Activated naive CD8-positive, alpha-beta T cell treated with anti-CD3 and anti-CD28 coated beads for 36 hours (primary cell): ENCODE measurements at regions not wholly inside any gene's neighbourhood (a gene's known extent, or its start where the extent isn't known, plus 50 kb on each side); places are given as distances from the start of the nearest gene placed in this dataset.
A peak's percentile ranks its signal among the peaks of the same experiment; 100 is the strongest.

Experiments used
- DNase-seq: peaks from one replicate; pipeline ENCODE4 v3.0.0; 2021
- H3K27ac Mint-ChIP-seq: one replicate; pipeline ENCODE4 v1.8.0; 2022; ENCODE audit warnings: mild to moderate bottlenecking, moderate library complexity, mixed read lengths
- H3K27me3 Mint-ChIP-seq: one replicate; pipeline ENCODE4 v1.8.0; 2022; ENCODE audit warnings: mild to moderate bottlenecking, mixed read lengths
- H3K36me3 Mint-ChIP-seq: one replicate; pipeline ENCODE4 v1.8.0; 2021; ENCODE audit warnings: mild to moderate bottlenecking, mixed read lengths
- H3K4me1 Mint-ChIP-seq: one replicate; pipeline ENCODE4 v1.8.0; 2021; ENCODE audit warnings: mixed read lengths
- H3K4me3 Mint-ChIP-seq: one replicate; pipeline ENCODE4 v1.8.0; 2022; ENCODE audit warnings: mild to moderate bottlenecking, moderate library complexity, mixed read lengths
- H3K9me3 Mint-ChIP-seq: one replicate; pipeline ENCODE4 v1.8.0; 2022; ENCODE audit warnings: mixed read lengths

DNA sequence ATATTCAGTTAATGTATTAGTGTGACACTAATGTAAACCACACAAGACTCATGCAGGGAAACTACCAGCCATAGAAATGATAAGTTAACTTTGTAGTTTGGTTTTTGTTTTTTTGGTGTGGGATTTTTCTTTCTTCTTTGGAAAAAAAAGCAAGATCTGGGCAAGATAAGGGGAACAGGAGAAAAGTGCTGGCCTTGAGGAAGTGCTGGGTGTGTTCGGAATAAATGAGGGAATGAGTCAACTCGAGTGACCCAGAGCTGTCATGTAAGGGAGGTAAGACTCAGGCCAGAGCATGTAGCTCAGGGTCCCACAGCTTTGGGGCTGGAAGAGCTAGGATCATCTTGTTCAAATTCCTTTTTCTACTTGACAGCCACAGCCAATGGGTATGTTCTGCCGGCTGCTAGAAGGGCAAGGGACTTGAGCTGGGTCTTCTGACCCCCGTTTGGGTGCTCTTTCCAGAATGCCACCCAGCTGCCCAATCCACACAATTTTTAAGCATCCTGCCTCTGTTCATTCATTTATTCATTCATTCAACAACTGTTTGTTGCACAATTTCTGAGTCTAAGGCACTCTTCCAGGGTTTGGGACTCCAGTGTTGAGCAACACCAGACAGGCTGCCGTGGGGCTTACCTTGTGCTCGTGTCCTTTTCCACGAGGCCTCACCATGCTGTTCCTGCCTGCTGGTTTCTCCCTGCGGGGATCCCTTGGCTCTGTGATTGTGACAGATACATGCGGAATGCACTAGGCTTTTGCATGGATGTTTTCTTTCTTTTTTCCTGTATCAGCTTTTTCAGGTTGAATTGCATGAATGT is 54.5 kb downstream of the CLDN34 start:
- Mint-ChIP-seq H3K4me3 (no peak overlapping the region), H3K36me3 (peaks cover 11% of the 10 kb centered on the region), H3K4me1 (peaks cover 15% of the 10 kb centered on the region), H3K27me3 (no peaks in the 10 kb centered on the region), H3K9me3 (no peaks in the 10 kb centered on the region), H3K27ac (no peak overlapping the region)
- DNase-seq: no peak

DNA sequence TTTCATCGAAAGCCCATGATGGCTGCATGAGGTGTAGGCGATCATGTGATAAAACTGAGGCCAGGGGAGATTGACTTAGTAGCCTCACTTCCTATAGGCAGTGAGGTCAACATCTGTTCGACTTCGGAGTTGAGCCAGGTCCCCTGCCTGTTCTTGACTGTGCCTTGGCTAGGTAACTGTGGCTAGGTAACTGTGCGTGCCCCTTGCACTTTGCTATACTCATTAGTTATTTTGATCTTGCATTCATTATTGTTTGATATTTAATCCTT is 55.0 kb downstream of the CLDN34 start:
- H3K9me3 Mint-ChIP-seq: no peaks in the 10 kb centered on the region

DNA sequence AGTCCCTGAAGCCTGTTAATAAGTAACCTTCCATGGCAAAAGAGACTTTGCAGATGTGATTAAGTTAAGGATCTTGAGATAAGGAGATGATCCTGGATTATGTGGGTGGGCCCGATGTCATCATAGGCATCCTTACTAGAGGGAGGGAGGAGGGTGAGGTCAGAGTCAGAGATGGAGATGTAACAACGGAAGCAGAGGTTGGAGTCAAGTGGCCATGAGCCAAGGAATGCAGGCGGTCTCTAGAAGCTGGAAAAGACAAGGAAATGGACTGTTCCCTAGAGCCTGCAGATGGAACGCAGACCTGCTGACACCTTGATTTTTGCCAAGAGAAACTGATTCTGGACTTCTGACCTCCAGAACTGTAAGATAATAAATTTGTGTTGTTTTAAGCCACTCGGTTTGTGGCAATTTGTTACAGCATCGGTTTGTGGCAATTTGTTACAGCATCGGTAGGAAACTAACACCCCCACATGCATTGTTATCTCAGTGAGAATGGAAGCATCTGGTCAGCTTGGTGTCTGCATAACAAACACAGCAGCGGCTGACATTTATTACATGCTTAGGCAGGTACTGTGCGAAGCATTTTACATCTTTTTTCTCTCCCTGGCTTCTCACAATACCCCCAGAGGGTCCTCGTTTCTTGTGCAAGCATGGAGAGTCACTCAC is 55.6 kb downstream of the CLDN34 start:
- Mint-ChIP-seq H3K27me3 (no peaks in the 10 kb centered on the region), H3K27ac (no peak overlapping the region)

More for the DNA sequence above, 55.0 kb downstream of the CLDN34 start:
- no peak overlapping the region for H3K27ac Mint-ChIP-seq
- H3K27me3 Mint-ChIP-seq: no peaks in the 10 kb centered on the region
- H3K36me3 Mint-ChIP-seq: peaks cover 6% of the 10 kb centered on the region
- no peak for DNase-seq
- peaks cover 12% of the 10 kb centered on the region for H3K4me1 Mint-ChIP-seq
- H3K4me3 Mint-ChIP-seq: no peak overlapping the region

GRCh38 chrX:10023821-10024220 is 56.7 kb downstream of the CLDN34 start:
- no peak overlapping the region for H3K4me3 Mint-ChIP-seq
- H3K9me3 Mint-ChIP-seq: no peaks in the 10 kb centered on the region
- peaks cover 11% of the 10 kb centered on the region for H3K4me1 Mint-ChIP-seq
- no peaks in the 10 kb centered on the region for H3K27me3 Mint-ChIP-seq
- peaks cover 6% of the 10 kb centered on the region for H3K36me3 Mint-ChIP-seq
- DNase-seq: no peak
- no peak overlapping the region for H3K27ac Mint-ChIP-seq

More for the DNA sequence above, 55.6 kb downstream of the CLDN34 start:
- H3K9me3 Mint-ChIP-seq: no peaks in the 10 kb centered on the region
- H3K4me1 Mint-ChIP-seq: peaks cover 11% of the 10 kb centered on the region
- H3K4me3 Mint-ChIP-seq: no peak overlapping the region
- peaks cover 6% of the 10 kb centered on the region for H3K36me3 Mint-ChIP-seq
- DNase-seq: no peak

GRCh38 chrX:10025742-10026493 is 58.8 kb downstream of the CLDN34 start:
- Mint-ChIP-seq H3K9me3 (no peaks in the 10 kb centered on the region), H3K27ac (no peak overlapping the region), H3K36me3 (peaks cover 6% of the 10 kb centered on the region), H3K27me3 (no peaks in the 10 kb centered on the region), H3K4me3 (no peak overlapping the region), H3K4me1 (peaks cover 11% of the 10 kb centered on the region)
- no peak for DNase-seq

- Mint-ChIP-seq H3K4me1 (peaks cover 11% of the 10 kb centered on the region), H3K9me3 (no peaks in the 10 kb centered on the region), H3K36me3 (peaks cover 4% of the 10 kb centered on the region), H3K4me3 (no peak overlapping the region), H3K27ac (no peak overlapping the region), H3K27me3 (no peaks in the 10 kb centered on the region)
- DNase-seq: no peak
These were observed 61.3 kb downstream of the CLDN34 start for GRCh38 chrX:10028283-10029104.

DNA sequence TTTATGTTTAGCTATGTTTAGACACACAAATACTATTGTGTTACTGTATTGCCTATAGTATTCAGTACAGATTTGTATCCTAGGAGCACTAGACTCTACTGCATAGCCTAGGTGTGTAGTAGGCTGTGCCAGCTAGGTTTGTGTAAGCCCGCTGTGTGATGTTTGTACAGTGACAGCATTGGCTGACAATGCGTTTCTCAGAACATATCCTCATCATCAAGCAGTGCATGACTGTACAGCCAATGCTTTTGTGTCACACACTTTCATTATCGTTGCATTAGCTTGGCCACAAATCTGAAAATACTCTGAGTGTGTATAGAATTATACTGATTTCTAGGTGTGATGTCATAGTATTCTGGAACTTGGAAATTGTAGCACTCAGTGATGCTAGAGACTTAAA is 63.4 kb downstream of the CLDN34 start:
- H3K9me3 Mint-ChIP-seq: no peaks in the 10 kb centered on the region
- H3K27ac Mint-ChIP-seq: no peak overlapping the region
- H3K4me1 Mint-ChIP-seq: peaks cover 12% of the 10 kb centered on the region
- peaks cover 4% of the 10 kb centered on the region for H3K36me3 Mint-ChIP-seq
- no peak for DNase-seq
- H3K27me3 Mint-ChIP-seq: no peaks in the 10 kb centered on the region
- no peak overlapping the region for H3K4me3 Mint-ChIP-seq

DNA sequence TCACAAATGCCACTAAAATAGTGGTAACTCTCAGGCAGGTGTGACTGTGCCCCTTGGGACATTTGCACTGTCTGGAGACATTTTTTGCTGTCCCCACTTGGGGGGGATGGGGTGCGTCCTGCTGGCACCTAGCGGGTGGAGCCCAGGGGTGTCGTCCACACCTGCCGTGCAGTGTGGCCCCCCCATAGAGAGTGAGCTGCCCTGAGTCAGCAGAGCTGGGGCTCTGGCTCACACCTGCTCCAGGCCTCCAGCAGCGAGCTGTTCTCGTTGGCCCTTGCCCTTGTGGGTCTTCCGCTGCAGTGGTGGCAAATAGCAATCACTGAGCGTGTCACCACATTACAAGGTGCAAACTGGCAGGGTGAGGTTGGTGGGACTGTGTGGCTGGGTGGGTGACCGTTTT is 64.6 kb downstream of the CLDN34 start:
- no peak overlapping the region for H3K27ac Mint-ChIP-seq
- no peaks in the 10 kb centered on the region for H3K27me3 Mint-ChIP-seq
- H3K9me3 Mint-ChIP-seq: no peaks in the 10 kb centered on the region
- no peak for DNase-seq
- peak overlapping the region; percentile 22 for H3K4me3 Mint-ChIP-seq
- H3K36me3 Mint-ChIP-seq: no peaks in the 10 kb centered on the region
- peaks cover 4% of the 10 kb centered on the region for H3K4me1 Mint-ChIP-seq

DNA sequence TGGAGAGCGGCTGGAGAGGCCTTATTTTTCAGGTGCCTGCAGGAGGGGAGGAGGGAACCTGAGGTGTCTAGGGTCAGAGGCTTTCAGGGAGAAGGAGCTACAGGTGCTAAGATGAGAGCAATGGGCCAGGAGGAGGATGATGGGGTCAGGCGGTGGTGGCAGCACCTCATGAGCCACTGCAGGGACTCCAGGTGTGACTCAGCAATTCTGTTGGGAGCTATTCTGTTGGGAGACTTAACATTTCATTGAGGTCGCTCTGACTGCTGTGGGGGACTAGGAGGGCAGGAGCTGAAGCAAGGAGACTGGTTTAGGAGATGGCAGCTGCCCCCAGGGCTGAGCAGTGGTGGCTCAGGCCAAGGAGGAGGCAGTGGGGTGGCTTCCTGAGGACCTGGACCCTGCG is 65.0 kb downstream of the CLDN34 start:
- DNase-seq: no peak
- peak overlapping the region; percentile 6 for H3K27ac Mint-ChIP-seq
- no peaks in the 10 kb centered on the region for H3K9me3 Mint-ChIP-seq
- peak overlapping the region; percentile 22 for H3K4me3 Mint-ChIP-seq
- no peaks in the 10 kb centered on the region for H3K36me3 Mint-ChIP-seq
- H3K27me3 Mint-ChIP-seq: no peaks in the 10 kb centered on the region
- H3K4me1 Mint-ChIP-seq: peaks cover 4% of the 10 kb centered on the region

DNA sequence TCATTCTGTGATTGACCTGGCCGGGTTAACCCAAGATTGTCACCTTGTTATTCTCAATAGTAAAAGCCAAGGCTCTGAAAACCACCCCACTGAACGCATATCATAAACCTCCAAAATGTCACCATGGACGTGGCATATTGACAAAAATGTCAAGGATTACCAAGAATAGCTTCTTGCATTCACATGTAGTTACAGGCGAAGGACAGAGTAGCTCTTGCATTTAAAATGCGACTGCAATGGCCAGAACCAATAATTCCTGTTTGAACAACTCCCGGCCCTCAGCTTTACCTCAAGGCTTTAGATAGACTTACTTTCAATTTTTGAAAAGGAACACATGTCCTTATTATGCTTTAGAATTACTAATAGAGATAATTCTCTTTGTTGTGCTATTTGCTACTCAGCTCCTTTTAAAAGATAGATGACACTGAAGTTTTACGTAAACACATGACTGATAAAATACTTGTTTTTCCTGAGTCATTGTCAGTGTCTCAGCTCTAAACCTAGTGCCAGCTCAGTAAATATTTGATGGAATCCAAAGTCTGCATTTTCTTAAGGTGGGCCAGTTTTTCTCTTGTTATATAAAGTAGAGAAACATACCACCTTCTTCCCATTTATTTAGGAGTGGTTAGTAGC is 66.3 kb downstream of the CLDN34 start:
- Mint-ChIP-seq H3K4me3 (no peak overlapping the region), H3K9me3 (no peaks in the 10 kb centered on the region), H3K27me3 (no peaks in the 10 kb centered on the region), H3K4me1 (peaks cover 4% of the 10 kb centered on the region), H3K27ac (no peak overlapping the region), H3K36me3 (no peaks in the 10 kb centered on the region)
- no peak for DNase-seq

GRCh38 chrX:10034740-10035260 is 67.6 kb downstream of the CLDN34 start:
- Mint-ChIP-seq H3K9me3 (no peaks in the 10 kb centered on the region), H3K27me3 (no peaks in the 10 kb centered on the region), H3K4me3 (no peak overlapping the region), H3K4me1 (peaks cover 7% of the 10 kb centered on the region), H3K27ac (no peak overlapping the region), H3K36me3 (no peaks in the 10 kb centered on the region)
- DNase-seq: no peak

GRCh38 chrX:10038585-10038984 is 71.4 kb downstream of the CLDN34 start:
- peaks cover 10% of the 10 kb centered on the region for H3K4me1 Mint-ChIP-seq
- DNase-seq: no peak
- no peak overlapping the region for H3K27ac Mint-ChIP-seq
- no peaks in the 10 kb centered on the region for H3K27me3 Mint-ChIP-seq
- no peak overlapping the region for H3K4me3 Mint-ChIP-seq
- no peaks in the 10 kb centered on the region for H3K36me3 Mint-ChIP-seq
- no peaks in the 10 kb centered on the region for H3K9me3 Mint-ChIP-seq

DNA sequence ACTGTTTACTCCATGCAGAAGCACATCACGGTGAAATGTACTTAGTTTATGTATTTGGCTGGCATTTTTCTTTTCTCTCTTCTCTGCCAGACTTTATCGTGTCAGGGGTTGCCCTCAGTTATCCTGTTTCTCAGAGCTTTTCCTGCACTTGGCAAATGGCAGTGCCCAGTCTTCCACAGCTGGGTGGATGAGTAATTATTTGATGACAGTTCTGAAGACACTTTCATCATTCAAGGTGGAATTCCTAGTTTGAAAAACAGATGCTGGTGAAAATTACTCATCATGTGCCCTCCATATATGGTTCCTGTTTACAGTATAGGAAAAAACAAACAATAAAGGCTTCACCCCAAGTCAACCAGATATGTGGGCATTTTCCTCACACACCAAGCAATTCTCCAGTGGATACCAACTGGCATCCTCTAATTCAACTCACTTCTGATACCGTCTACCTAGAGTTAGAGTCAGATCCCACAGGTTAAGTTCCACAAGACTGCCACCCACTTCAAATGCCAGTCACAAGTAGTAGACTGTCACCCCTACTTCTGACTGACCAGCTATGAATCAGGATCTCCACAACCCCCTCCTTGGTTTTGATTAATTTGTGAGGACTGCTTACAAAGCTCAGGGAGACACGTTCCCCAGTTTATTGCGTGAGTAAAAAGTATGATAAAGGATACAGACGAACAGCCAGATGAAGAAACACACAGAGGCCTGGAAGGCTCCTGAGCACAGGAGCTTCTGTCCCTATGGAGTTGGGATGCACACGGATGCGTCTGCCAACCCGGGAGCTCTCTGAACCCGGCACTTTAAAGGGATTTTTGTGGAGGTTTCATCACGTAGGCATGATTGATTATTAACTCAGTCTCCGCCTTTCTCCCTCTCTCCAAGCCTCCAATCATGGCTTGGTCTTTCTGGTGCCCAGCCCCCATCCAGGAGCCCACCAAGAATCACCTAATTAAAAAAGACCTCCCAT is 72.9 kb downstream of the CLDN34 start:
- peaks cover 9% of the 10 kb centered on the region for H3K4me1 Mint-ChIP-seq
- no peak overlapping the region for H3K4me3 Mint-ChIP-seq
- H3K9me3 Mint-ChIP-seq: no peaks in the 10 kb centered on the region
- no peak for DNase-seq
- H3K27ac Mint-ChIP-seq: peak overlapping the region; percentile 67
- no peaks in the 10 kb centered on the region for H3K27me3 Mint-ChIP-seq
- H3K36me3 Mint-ChIP-seq: no peaks in the 10 kb centered on the region
